H9 (cell line): ENCODE measurements at regions not wholly inside any gene's neighbourhood (a gene's known extent, or its start where the extent isn't known, plus 50 kb on each side); places are given as distances from the start of the nearest gene placed in this dataset.

Source experiments
- DNase-seq: peaks from one replicate; pipeline ENCODE4 v3.0.0-alpha.2; 2017
- H2AFZ ChIP-seq: one replicate; pipeline ENCODE4 v1.6.1; 2013; ENCODE audit warnings: mild to moderate bottlenecking, low read length, control low read depth, moderate library complexity
- H2AK5ac ChIP-seq: 2 replicates; pipeline ENCODE4 v1.6.1; 2013; ENCODE audit warnings: low read length, control low read depth, mixed read lengths; ENCODE audit not compliant: insufficient read length
- H2BK120ac ChIP-seq: one replicate; pipeline ENCODE4 v1.6.1; 2013; ENCODE audit warnings: low read depth, mild to moderate bottlenecking, low read length, control low read depth, inconsistent platforms; ENCODE audit not compliant: poor library complexity, severe bottlenecking
- H2BK12ac ChIP-seq: 2 replicates; pipeline ENCODE4 v1.6.1; 2013; ENCODE audit warnings: low read length, control low read depth, mixed read lengths, low read depth; ENCODE audit not compliant: insufficient read length
- H2BK15ac ChIP-seq: 2 replicates; pipeline ENCODE4 v1.6.1; 2013; ENCODE audit warnings: low read depth, low read length, control low read depth
- H2BK20ac ChIP-seq: one replicate; pipeline ENCODE4 v1.6.1; 2013; ENCODE audit warnings: low read depth, mild to moderate bottlenecking, low read length, control low read depth, inconsistent platforms; ENCODE audit not compliant: poor library complexity, severe bottlenecking
- H2BK5ac ChIP-seq: 2 replicates; pipeline ENCODE4 v1.6.1; 2013; ENCODE audit warnings: low read length, control low read depth, mixed read lengths; ENCODE audit not compliant: insufficient read length
- H3K14ac ChIP-seq: 2 replicates; pipeline ENCODE4 v1.6.1; 2013; ENCODE audit warnings: low read length, control low read depth; ENCODE audit not compliant: insufficient read depth
- H3K18ac ChIP-seq: 2 replicates; pipeline ENCODE4 v1.6.1; 2013; ENCODE audit warnings: low read depth, mild to moderate bottlenecking, mixed read lengths, low read length, control low read depth; ENCODE audit not compliant: insufficient read length
- H3K23ac ChIP-seq: 2 replicates; pipeline ENCODE4 v1.6.1; 2013; ENCODE audit warnings: low read length, control low read depth, mixed read lengths, low read depth; ENCODE audit not compliant: insufficient read length
- H3K23me2 ChIP-seq: 2 replicates; pipeline ENCODE4 v1.6.1; 2013; ENCODE audit warnings: low read depth, mild to moderate bottlenecking, mixed read lengths, low read length, control low read depth; ENCODE audit not compliant: insufficient read length, poor library complexity, severe bottlenecking
- H3K27ac ChIP-seq: 2 replicates; pipeline ENCODE4 v1.5.1; 2013; ENCODE audit warnings: low read length, control low read depth, mixed read lengths, low read depth; ENCODE audit not compliant: insufficient read length
- H3K27me3 ChIP-seq: 2 replicates; pipeline ENCODE4 v1.6.1; 2013; ENCODE audit warnings: low read length, control low read depth, inconsistent platforms; ENCODE audit not compliant: insufficient read depth
- H3K4ac ChIP-seq: 2 replicates; pipeline ENCODE4 v1.6.1; 2013; ENCODE audit warnings: low read depth, mild to moderate bottlenecking, control low read depth, inconsistent platforms, low read length, moderate library complexity
- H3K4me1 ChIP-seq: 2 replicates; pipeline ENCODE4 v1.6.1; 2013; ENCODE audit warnings: low read length, control low read depth, inconsistent platforms; ENCODE audit not compliant: insufficient read depth
- H3K4me2 ChIP-seq: 2 replicates; pipeline ENCODE4 v1.6.1; 2013; ENCODE audit warnings: low read length, control low read depth, mixed read lengths; ENCODE audit not compliant: insufficient read length, insufficient read depth
- H3K56ac ChIP-seq: 2 replicates; pipeline ENCODE4 v1.6.1; 2013; ENCODE audit warnings: low read depth, mild to moderate bottlenecking, mixed read lengths, low read length, control low read depth; ENCODE audit not compliant: insufficient read length
- H3K79me1 ChIP-seq: 2 replicates; pipeline ENCODE4 v1.6.1; 2013; ENCODE audit warnings: low read depth, mild to moderate bottlenecking, moderate library complexity, low read length, control low read depth, inconsistent platforms; ENCODE audit not compliant: insufficient read depth, poor library complexity, severe bottlenecking
- H3K79me2 ChIP-seq: 2 replicates; pipeline ENCODE4 v1.6.1; 2013; ENCODE audit warnings: low read length, control low read depth, inconsistent platforms; ENCODE audit not compliant: insufficient read depth
- H3K9ac ChIP-seq: 2 replicates; pipeline ENCODE4 v1.6.1; 2013; ENCODE audit warnings: low read length, control low read depth, mixed read lengths; ENCODE audit not compliant: insufficient read length; ENCODE audit errors: extremely low read depth
- H3K9me3 ChIP-seq: one replicate; pipeline ENCODE4 v1.6.1; 2013; ENCODE audit warnings: low read depth, low read length, inconsistent platforms; ENCODE audit not compliant: control insufficient read depth
- H3T11ph ChIP-seq: one replicate; pipeline ENCODE4 v1.6.1; 2013; ENCODE audit warnings: mild to moderate bottlenecking, low read length, control low read depth, inconsistent platforms
- H4K20me1 ChIP-seq: one replicate; pipeline ENCODE4 v1.6.1; 2013; ENCODE audit not compliant: control insufficient read depth, insufficient read length, insufficient read depth
- H4K5ac ChIP-seq: 2 replicates; pipeline ENCODE4 v1.6.1; 2013; ENCODE audit warnings: low read depth, mild to moderate bottlenecking, mixed read lengths, low read length, control low read depth; ENCODE audit not compliant: insufficient read length
- H4K8ac ChIP-seq: replicated peaks from 2 replicates; pipeline ENCODE4 v1.6.1; 2013; ENCODE audit warnings: low read length, control low read depth, mixed read lengths, low read depth; ENCODE audit not compliant: insufficient read length
- H4K91ac ChIP-seq: 2 replicates; pipeline ENCODE4 v1.6.1; 2013; ENCODE audit warnings: low read depth, mild to moderate bottlenecking, moderate library complexity, mixed read lengths, low read length, control low read depth; ENCODE audit not compliant: insufficient read length
- H3K27ac Mint-ChIP-seq, 3 experiments: 2 replicates in 2 of 3; 3 replicates in 1 of 3; pipeline ENCODE4 v1.8.0; 2020 to 2021; ENCODE audit warnings: mixed read lengths in 3 of 3, mild to moderate bottlenecking in 1 of 3, moderate library complexity in 1 of 3
- H3K27me3 Mint-ChIP-seq: 2 replicates; pipeline ENCODE4 v1.8.0; 2021; ENCODE audit warnings: low read depth, mild to moderate bottlenecking, moderate library complexity, mixed read lengths
- H3K36me3 Mint-ChIP-seq, 3 experiments: 2 replicates in 2 of 3; 3 replicates in 1 of 3; pipeline ENCODE4 v1.8.0; 2020 to 2021; ENCODE audit warnings: low read depth in 3 of 3, mixed read lengths in 3 of 3; ENCODE audit not compliant: insufficient read depth in 1 of 3
- H3K4me1 Mint-ChIP-seq, 2 experiments: 2 replicates each; pipeline ENCODE4 v1.8.0; 2020; ENCODE audit warnings: mixed read lengths in 2 of 2
- H3K4me3 Mint-ChIP-seq, 2 experiments: 2 replicates in 1 of 2; 3 replicates in 1 of 2; pipeline ENCODE4 v1.8.0; 2020 to 2021; ENCODE audit warnings: mild to moderate bottlenecking in 2 of 2, mixed read lengths in 2 of 2, moderate library complexity in 1 of 2
- H3K9me3 Mint-ChIP-seq, 2 experiments: 2 replicates in 1 of 2; 3 replicates in 1 of 2; pipeline ENCODE4 v1.8.0; 2020; ENCODE audit warnings: mild to moderate bottlenecking in 2 of 2, mixed read lengths in 2 of 2, moderate library complexity in 1 of 2
- WGBS: extraction: QIAGEN DNeasy Blood & Tissue Kit; methylation state at CpG from one replicate; pipeline ENCODE4 v1.1.7; 2013; ENCODE audit warnings: missing lambda C conversion rate, low lambda C conversion rate, mixed read lengths; ENCODE audit not compliant: insufficient read length; ENCODE audit errors: extremely low coverage; 5-methylcytosine and 5-hydroxymethylcytosine counted together
- TF ChIP-seq, protein P1 (sequence below): fragments of 200-600 bp; sonication (generic); conservative IDR thresholded peaks from 3 replicates; pipeline ENCODE4 v1.8.0; 2021; ENCODE audit warnings: antibody characterized with exemption, mild to moderate bottlenecking

DNA sequence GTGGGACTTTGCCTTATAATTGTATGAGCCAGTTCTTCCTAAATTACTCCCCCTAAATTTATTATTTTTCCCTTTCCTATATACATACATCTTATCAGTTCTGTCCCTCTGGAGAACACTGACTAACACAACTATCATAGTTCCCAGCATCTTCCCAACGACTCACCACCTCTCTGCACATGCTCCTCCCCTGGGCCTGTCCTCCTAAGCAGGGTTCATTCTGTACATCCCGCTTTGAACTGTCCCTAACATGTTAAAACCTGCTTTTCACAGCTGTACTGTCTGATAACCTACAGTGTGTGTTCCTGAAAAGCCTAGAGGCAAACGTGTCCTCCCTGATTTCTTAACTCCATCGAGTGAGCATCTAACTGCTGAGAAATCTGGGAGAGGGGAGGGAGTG is 141.7 kb downstream of the EFNB2 start:
- H3K9ac ChIP-seq: no peak overlapping the region
- no peaks in the 10 kb centered on the region for H4K20me1 ChIP-seq
- H3K23ac ChIP-seq: no peak overlapping the region
- TF ChIP-seq, protein P1, sequence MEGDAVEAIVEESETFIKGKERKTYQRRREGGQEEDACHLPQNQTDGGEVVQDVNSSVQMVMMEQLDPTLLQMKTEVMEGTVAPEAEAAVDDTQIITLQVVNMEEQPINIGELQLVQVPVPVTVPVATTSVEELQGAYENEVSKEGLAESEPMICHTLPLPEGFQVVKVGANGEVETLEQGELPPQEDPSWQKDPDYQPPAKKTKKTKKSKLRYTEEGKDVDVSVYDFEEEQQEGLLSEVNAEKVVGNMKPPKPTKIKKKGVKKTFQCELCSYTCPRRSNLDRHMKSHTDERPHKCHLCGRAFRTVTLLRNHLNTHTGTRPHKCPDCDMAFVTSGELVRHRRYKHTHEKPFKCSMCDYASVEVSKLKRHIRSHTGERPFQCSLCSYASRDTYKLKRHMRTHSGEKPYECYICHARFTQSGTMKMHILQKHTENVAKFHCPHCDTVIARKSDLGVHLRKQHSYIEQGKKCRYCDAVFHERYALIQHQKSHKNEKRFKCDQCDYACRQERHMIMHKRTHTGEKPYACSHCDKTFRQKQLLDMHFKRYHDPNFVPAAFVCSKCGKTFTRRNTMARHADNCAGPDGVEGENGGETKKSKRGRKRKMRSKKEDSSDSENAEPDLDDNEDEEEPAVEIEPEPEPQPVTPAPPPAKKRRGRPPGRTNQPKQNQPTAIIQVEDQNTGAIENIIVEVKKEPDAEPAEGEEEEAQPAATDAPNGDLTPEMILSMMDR: no peak
- peaks cover 3% of the 10 kb centered on the region; the same call in 1 of the 2 replicates for H3K4me1 ChIP-seq
- H4K8ac ChIP-seq: no peak overlapping the region
- H3T11ph ChIP-seq: no peak overlapping the region
- no peak overlapping the region for H2BK5ac ChIP-seq
- H3K4me2 ChIP-seq: no peak overlapping the region
- H2BK15ac ChIP-seq: no peak overlapping the region
- H3K27me3 ChIP-seq: no peaks in the 10 kb centered on the region
- H3K36me3 Mint-ChIP-seq: peaks cover 0 to 5% (median 1%) of the 10 kb centered on the region in 3 experiments; a peak in 2 of 7 replicates
- no peaks in the 10 kb centered on the region for H3K23me2 ChIP-seq
- no peaks in the 10 kb centered on the region for H3K27me3 Mint-ChIP-seq
- H3K27ac Mint-ChIP-seq: no peak overlapping the region
- H4K91ac ChIP-seq: no peak overlapping the region
- no peaks in the 10 kb centered on the region for H3K79me2 ChIP-seq
- no peak overlapping the region for H4K5ac ChIP-seq
- no peak overlapping the region for H3K56ac ChIP-seq
- peaks cover 1 to 3% of the 10 kb centered on the region in 2 experiments; a peak in 2 of 5 replicates for H3K9me3 Mint-ChIP-seq
- DNase-seq: no peak
- H3K18ac ChIP-seq: no peak overlapping the region
- H3K9me3 ChIP-seq: no peaks in the 10 kb centered on the region
- H2BK12ac ChIP-seq: no peak overlapping the region
- H3K4me3 Mint-ChIP-seq: no peak overlapping the region
- H2AFZ ChIP-seq: no peak overlapping the region
- H3K4me1 Mint-ChIP-seq: peaks cover 14 to 17% of the 10 kb centered on the region in 2 experiments
- H3K79me1 ChIP-seq: no peaks in the 10 kb centered on the region
- H3K4ac ChIP-seq: no peak overlapping the region
- no peak overlapping the region for H3K27ac ChIP-seq
- H3K14ac ChIP-seq: no peak overlapping the region
- no peak overlapping the region for H2BK20ac ChIP-seq
- H2AK5ac ChIP-seq: no peak overlapping the region
- WGBS: no CpG with 5 or more reads among the region's 4 CpGs
- H2BK120ac ChIP-seq: no peak overlapping the region
